ENCODE measurements at regions not wholly inside any gene's neighbourhood (a gene's known extent, or its start where the extent isn't known, plus 50 kb on each side); places are given as distances from the start of the nearest gene placed in this dataset.

- Mint-ChIP-seq H3K27ac (ENCODE audit: unreplicated experiment) (no peak overlapping the region), H3K4me1 (ENCODE audit: unreplicated experiment) (no peaks in the 10 kb centered on the region), H3K9me3 (ENCODE audit: unreplicated experiment) (no peaks in the 10 kb centered on the region), H3K36me3 (ENCODE audit: low read depth, unreplicated experiment) (no peaks in the 10 kb centered on the region), H3K4me3 (ENCODE audit: unreplicated experiment) (no peak overlapping the region), H3K27me3 (ENCODE audit: unreplicated experiment) (no peaks in the 10 kb centered on the region)
- no peak for TF ChIP-seq CTCF (IDR thresholded peaks at IDR 0.05; ENCODE audit: unreplicated experiment)
- DNase-seq (ENCODE audit: low spot score) = no peak
Measured at GRCh38 chr7:41305001-41305400, 397.9 kb downstream of the INHBA start.

GRCh38 chr7:41303709-41304108 is 399.2 kb downstream of the INHBA start:
- H3K4me1 Mint-ChIP-seq (ENCODE audit: unreplicated experiment) = no peaks in the 10 kb centered on the region
- H3K36me3 Mint-ChIP-seq (ENCODE audit: low read depth, unreplicated experiment) = no peaks in the 10 kb centered on the region
- TF ChIP-seq CTCF (IDR thresholded peaks at IDR 0.05; ENCODE audit: unreplicated experiment) = no peak
- no peaks in the 10 kb centered on the region for H3K27me3 Mint-ChIP-seq (ENCODE audit: unreplicated experiment)
- no peaks in the 10 kb centered on the region for H3K9me3 Mint-ChIP-seq (ENCODE audit: unreplicated experiment)
- no peak overlapping the region for H3K4me3 Mint-ChIP-seq (ENCODE audit: unreplicated experiment)
- no peak for DNase-seq (ENCODE audit: low spot score)
- H3K27ac Mint-ChIP-seq (ENCODE audit: unreplicated experiment) = no peak overlapping the region

- H3K27ac Mint-ChIP-seq (ENCODE audit: unreplicated experiment) = no peak overlapping the region
- TF ChIP-seq CTCF (IDR thresholded peaks at IDR 0.05; ENCODE audit: unreplicated experiment) = no peak
- no peak overlapping the region for H3K4me3 Mint-ChIP-seq (ENCODE audit: unreplicated experiment)
- no peaks in the 10 kb centered on the region for H3K27me3 Mint-ChIP-seq (ENCODE audit: unreplicated experiment)
- no peaks in the 10 kb centered on the region for H3K36me3 Mint-ChIP-seq (ENCODE audit: low read depth, unreplicated experiment)
- H3K4me1 Mint-ChIP-seq (ENCODE audit: unreplicated experiment) = no peaks in the 10 kb centered on the region
- no peak for DNase-seq (ENCODE audit: low spot score)
- H3K9me3 Mint-ChIP-seq (ENCODE audit: unreplicated experiment) = no peaks in the 10 kb centered on the region
Measured at GRCh38 chr7:41298409-41298808, 404.5 kb downstream of the INHBA start.

- TF ChIP-seq CTCF (IDR thresholded peaks at IDR 0.05; ENCODE audit: unreplicated experiment) = no peak
- H3K36me3 Mint-ChIP-seq (ENCODE audit: low read depth, unreplicated experiment) = no peaks in the 10 kb centered on the region
- H3K27ac Mint-ChIP-seq (ENCODE audit: unreplicated experiment) = no peak overlapping the region
- no peaks in the 10 kb centered on the region for H3K27me3 Mint-ChIP-seq (ENCODE audit: unreplicated experiment)
- no peaks in the 10 kb centered on the region for H3K4me1 Mint-ChIP-seq (ENCODE audit: unreplicated experiment)
- H3K9me3 Mint-ChIP-seq (ENCODE audit: unreplicated experiment) = no peaks in the 10 kb centered on the region
- DNase-seq (ENCODE audit: low spot score) = no peak
- H3K4me3 Mint-ChIP-seq (ENCODE audit: unreplicated experiment) = no peak overlapping the region
Measured at GRCh38 chr7:41297166-41297565, 405.7 kb downstream of the INHBA start.

- no peak for DNase-seq (ENCODE audit: low spot score)
- Mint-ChIP-seq H3K27ac (ENCODE audit: unreplicated experiment) (no peak overlapping the region), H3K27me3 (ENCODE audit: unreplicated experiment) (no peaks in the 10 kb centered on the region), H3K4me1 (ENCODE audit: unreplicated experiment) (no peaks in the 10 kb centered on the region), H3K36me3 (ENCODE audit: low read depth, unreplicated experiment) (no peaks in the 10 kb centered on the region), H3K9me3 (ENCODE audit: unreplicated experiment) (no peaks in the 10 kb centered on the region), H3K4me3 (ENCODE audit: unreplicated experiment) (no peak overlapping the region)
- no peak for TF ChIP-seq CTCF (IDR thresholded peaks at IDR 0.05; ENCODE audit: unreplicated experiment)
Measured at GRCh38 chr7:41295455-41295815, 407.5 kb downstream of the INHBA start.
